ENCODE measurements at regions not wholly inside any gene's neighbourhood (a gene's known extent, or its start where the extent isn't known, plus 50 kb on each side); places are given as distances from the start of the nearest gene placed in this dataset.

DNA sequence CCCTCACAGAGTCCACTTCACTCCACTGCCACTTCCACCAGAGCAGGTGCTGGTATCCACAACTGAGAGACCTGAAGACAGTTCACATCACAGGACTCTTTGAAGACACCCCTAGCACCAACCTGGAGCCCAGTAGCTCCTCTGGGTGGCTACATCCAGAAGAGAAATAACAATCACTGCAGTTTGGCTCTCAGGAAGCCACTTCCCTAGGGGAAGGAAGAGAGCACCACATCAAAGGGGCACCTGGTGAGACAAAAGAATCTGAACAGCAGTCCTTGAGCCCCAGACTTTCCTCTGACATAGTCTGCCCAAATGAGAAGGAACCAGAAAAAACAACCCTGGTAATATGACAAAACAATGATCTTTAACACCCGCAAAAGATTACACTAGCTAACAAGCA lies 113.2 kb downstream of the TENT5C start:
- TF ChIP-seq, protein P1, sequence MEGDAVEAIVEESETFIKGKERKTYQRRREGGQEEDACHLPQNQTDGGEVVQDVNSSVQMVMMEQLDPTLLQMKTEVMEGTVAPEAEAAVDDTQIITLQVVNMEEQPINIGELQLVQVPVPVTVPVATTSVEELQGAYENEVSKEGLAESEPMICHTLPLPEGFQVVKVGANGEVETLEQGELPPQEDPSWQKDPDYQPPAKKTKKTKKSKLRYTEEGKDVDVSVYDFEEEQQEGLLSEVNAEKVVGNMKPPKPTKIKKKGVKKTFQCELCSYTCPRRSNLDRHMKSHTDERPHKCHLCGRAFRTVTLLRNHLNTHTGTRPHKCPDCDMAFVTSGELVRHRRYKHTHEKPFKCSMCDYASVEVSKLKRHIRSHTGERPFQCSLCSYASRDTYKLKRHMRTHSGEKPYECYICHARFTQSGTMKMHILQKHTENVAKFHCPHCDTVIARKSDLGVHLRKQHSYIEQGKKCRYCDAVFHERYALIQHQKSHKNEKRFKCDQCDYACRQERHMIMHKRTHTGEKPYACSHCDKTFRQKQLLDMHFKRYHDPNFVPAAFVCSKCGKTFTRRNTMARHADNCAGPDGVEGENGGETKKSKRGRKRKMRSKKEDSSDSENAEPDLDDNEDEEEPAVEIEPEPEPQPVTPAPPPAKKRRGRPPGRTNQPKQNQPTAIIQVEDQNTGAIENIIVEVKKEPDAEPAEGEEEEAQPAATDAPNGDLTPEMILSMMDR (conservative IDR thresholded peaks at IDR 0.05; ENCODE audit: low read depth, low read length): no peak
- TF ChIP-seq CEBPB (IDR thresholded peaks at IDR 0.05; ENCODE audit: low read depth, low read length): no peak
- no peak for TF ChIP-seq POLR2A (IDR thresholded peaks at IDR 0.05; ENCODE audit: low read depth, low read length)
- TF ChIP-seq, protein P2, sequence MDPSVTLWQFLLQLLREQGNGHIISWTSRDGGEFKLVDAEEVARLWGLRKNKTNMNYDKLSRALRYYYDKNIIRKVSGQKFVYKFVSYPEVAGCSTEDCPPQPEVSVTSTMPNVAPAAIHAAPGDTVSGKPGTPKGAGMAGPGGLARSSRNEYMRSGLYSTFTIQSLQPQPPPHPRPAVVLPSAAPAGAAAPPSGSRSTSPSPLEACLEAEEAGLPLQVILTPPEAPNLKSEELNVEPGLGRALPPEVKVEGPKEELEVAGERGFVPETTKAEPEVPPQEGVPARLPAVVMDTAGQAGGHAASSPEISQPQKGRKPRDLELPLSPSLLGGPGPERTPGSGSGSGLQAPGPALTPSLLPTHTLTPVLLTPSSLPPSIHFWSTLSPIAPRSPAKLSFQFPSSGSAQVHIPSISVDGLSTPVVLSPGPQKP (IDR thresholded peaks at IDR 0.05; ENCODE audit: borderline replicate concordance, low read depth, low read length): no peak
- TF ChIP-seq, protein P3, sequence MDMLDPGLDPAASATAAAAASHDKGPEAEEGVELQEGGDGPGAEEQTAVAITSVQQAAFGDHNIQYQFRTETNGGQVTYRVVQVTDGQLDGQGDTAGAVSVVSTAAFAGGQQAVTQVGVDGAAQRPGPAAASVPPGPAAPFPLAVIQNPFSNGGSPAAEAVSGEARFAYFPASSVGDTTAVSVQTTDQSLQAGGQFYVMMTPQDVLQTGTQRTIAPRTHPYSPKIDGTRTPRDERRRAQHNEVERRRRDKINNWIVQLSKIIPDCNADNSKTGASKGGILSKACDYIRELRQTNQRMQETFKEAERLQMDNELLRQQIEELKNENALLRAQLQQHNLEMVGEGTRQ (IDR thresholded peaks at IDR 0.05; ENCODE audit: low read depth, low read length): no peak
- no peak for TF ChIP-seq SMC3 (IDR thresholded peaks at IDR 0.05; ENCODE audit: low read depth, low read length)
- no peak for TF ChIP-seq BHLHE40 (IDR thresholded peaks at IDR 0.05; ENCODE audit: low read depth, low read length)
- no peak for TF ChIP-seq RCOR1 (IDR thresholded peaks at IDR 0.05; ENCODE audit: insufficient replicate concordance, low read length)

All from IMR-90 (cell line).